ENCODE measurements at regions not wholly inside any gene's neighbourhood (a gene's known extent, or its start where the extent isn't known, plus 50 kb on each side); places are given as distances from the start of the nearest gene placed in this dataset.
"Not testable (repeated sequence)": the region's sequence is repeated elsewhere in the genome, so short reads cannot be mapped to it uniquely, and the experiment has no call there.

- POLR2A ChIA-PET: no interaction called here
- no peak for DNase-seq (ENCODE audit: extremely low spot score)
- TF ChIP-seq CTCF (IDR thresholded peaks at IDR 0.05; ENCODE audit: control extremely low read depth, extremely low read depth, low read depth, missing control alignments): no peak
- CTCF ChIA-PET: no interaction called here
Measured at GRCh38 chr5:94102849-94103248, 361.4 kb upstream of the POU5F2 start.

GRCh38 chr5:94097384-94097783 lies 356.0 kb upstream of the POU5F2 start:
- DNase-seq (ENCODE audit: extremely low spot score); POLR2A ChIA-PET: not testable (repeated sequence)
- CTCF ChIA-PET: interaction anchor here (1.6 to 1.7 kb wide), 2 partner anchors 10 to 12 kb away, joined by 5 to 6 read pairs; no protein-coding TSS in a partner anchor

- no peak for TF ChIP-seq CTCF (IDR thresholded peaks at IDR 0.05; ENCODE audit: control extremely low read depth, extremely low read depth, low read depth, missing control alignments)
- POLR2A ChIA-PET: no interaction called here
- DNase-seq (ENCODE audit: extremely low spot score): no peak
- CTCF ChIA-PET: no interaction called here
Measured at GRCh38 chr5:94094793-94095441, 353.5 kb upstream of the POU5F2 start.

GRCh38 chr5:94093300-94093699 lies 351.9 kb upstream of the POU5F2 start:
- TF ChIP-seq CTCF (IDR thresholded peaks at IDR 0.05; ENCODE audit: control extremely low read depth, extremely low read depth, low read depth, missing control alignments): no peak
- ChIA-PET POLR2A (no interaction called here), CTCF (no interaction called here)
- no peak for DNase-seq (ENCODE audit: extremely low spot score)

GRCh38 chr5:94086635-94087034 lies 345.2 kb upstream of the POU5F2 start:
- POLR2A ChIA-PET; DNase-seq (ENCODE audit: extremely low spot score): not testable (repeated sequence)
- CTCF ChIA-PET: interaction anchor here (1.2 to 1.7 kb wide), 4 partner anchors 10 to 29 kb away, joined by 3 to 6 read pairs (median 4); no protein-coding TSS in a partner anchor

- ChIA-PET POLR2A (no interaction called here), CTCF (interaction anchor here (1.7 kb wide), 1 partner anchor 10 kb away, joined by 6 read pairs; no protein-coding TSS in a partner anchor)
- TF ChIP-seq CTCF (IDR thresholded peaks at IDR 0.05; ENCODE audit: control extremely low read depth, extremely low read depth, low read depth, missing control alignments): no peak
Measured at GRCh38 chr5:94086194-94086593, 344.8 kb upstream of the POU5F2 start.

GRCh38 chr5:94082405-94082804 lies 341.0 kb upstream of the POU5F2 start:
- no peak for TF ChIP-seq CTCF (IDR thresholded peaks at IDR 0.05; ENCODE audit: control extremely low read depth, extremely low read depth, low read depth, missing control alignments)
- POLR2A ChIA-PET: no interaction called here
- CTCF ChIA-PET: no interaction called here
- DNase-seq (ENCODE audit: extremely low spot score): no peak

More at GRCh38 chr5:94086194-94086593, 344.8 kb upstream of the POU5F2 start:
- DNase-seq (ENCODE audit: extremely low spot score): no peak

- POLR2A ChIA-PET: no interaction called here
- no peak for TF ChIP-seq CTCF (IDR thresholded peaks at IDR 0.05; ENCODE audit: control extremely low read depth, extremely low read depth, low read depth, missing control alignments)
- DNase-seq (ENCODE audit: extremely low spot score): no peak
- CTCF ChIA-PET: interaction anchor here (1.1 kb wide), 1 partner anchor 18 kb away, joined by 3 read pairs; no protein-coding TSS in a partner anchor
Measured at GRCh38 chr5:94081088-94081487, 339.7 kb upstream of the POU5F2 start.
